NCI-H146 treated with DMSO at 0.1 percent for 48 hours (cell line): ENCODE measurements at regions not wholly inside any gene's neighbourhood (a gene's known extent, or its start where the extent isn't known, plus 50 kb on each side); places are given as distances from the start of the nearest gene placed in this dataset.

Experiments used
- DNase-seq: peaks from one replicate; lab custom pipeline; 2025; ENCODE audit not compliant: unreplicated experiment; lab: John Stamatoyannopoulos, UW

DNA sequence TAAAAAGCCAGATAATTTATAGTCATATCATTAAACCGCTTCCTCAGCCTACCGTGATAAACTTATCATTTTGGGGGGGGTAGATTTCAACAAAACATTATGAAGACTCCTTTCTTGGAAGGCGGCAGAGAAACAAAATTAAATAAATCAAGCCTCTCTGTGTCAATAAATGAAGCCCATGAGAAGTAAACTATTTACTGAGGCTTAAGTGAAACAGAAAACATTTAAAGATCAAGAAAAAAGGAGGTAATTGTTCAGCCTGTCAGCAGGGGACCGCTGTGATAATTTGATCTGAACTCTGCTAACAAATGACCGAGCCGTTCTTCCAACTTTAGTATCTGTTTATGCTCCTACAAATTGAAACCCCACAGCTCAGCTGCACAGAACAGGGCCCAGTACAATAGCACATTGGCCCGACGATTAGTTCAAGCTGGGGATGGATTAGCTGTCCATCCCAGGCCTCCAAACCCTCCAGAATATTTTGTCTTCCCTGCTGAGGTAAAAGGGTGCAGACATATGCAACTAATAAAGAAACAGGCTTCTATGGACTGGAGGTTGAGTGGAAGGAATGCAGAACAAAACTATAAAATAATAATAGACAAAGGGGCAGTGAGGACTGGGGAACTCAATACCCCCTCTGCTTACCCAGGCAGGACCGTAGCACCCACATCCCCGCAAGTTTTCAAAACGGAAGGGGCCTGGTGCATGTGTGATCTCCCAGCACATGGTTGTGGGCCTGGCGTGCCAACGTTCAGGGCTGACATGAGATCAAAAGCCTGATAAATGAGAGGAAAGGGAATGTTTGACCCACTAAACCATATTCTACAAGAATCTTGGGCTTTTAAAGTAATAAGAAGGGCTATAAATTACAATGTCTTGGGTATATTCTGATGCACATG lies 298.1 kb upstream of the IRX5 start:
- DNase-seq, result no peak

DNA sequence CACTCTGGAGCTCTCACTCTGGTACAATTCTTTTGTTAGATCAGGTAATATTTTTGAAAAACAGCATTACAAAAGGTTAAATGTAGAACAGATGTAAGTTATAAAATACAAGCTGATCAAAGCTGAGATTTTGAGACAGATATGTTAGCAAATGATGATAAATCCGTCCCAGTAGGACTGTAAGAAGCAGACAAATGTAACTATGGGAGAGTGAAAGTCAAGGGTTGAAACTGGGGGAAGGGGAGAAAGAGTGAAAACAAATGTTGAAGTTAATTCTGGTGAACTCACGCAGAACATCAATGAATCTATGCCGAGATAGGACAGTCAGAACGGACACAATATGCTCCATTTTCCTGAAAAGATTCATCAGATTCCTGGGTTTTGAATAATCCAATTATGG lies 298.9 kb upstream of the IRX5 start:
- DNase-seq, result no peak

DNA sequence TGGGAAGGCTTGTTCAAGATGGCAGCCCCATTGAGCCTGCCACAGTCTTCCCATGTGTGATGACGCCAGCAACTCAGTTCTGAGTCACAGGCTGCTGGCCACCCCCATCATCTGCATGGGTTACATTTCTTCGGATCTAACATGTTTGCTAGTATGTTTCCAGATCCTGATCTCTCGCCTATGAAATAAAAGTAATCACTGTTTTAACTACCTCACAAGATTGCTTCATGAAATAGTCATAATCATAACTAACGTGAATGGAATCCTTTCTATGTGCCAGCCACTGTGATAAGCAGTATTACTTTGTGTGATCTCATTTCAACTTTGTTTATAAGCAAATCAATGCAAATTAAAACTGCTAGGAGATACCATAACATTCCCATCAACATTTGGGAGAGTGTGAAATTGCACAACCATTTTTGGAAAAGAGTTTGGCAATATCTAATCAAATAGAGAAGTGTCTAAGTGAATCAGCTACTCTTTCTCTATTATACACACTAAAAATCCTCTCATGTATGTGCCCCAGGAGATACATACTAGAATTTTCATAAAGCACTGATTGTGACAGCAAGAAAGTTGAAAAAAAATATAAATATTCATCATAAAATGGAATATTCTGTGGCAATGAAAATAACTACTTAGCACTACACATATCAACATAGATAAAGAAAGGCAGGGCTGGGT lies 300.2 kb upstream of the IRX5 start:
- DNase-seq, result no peak

DNA sequence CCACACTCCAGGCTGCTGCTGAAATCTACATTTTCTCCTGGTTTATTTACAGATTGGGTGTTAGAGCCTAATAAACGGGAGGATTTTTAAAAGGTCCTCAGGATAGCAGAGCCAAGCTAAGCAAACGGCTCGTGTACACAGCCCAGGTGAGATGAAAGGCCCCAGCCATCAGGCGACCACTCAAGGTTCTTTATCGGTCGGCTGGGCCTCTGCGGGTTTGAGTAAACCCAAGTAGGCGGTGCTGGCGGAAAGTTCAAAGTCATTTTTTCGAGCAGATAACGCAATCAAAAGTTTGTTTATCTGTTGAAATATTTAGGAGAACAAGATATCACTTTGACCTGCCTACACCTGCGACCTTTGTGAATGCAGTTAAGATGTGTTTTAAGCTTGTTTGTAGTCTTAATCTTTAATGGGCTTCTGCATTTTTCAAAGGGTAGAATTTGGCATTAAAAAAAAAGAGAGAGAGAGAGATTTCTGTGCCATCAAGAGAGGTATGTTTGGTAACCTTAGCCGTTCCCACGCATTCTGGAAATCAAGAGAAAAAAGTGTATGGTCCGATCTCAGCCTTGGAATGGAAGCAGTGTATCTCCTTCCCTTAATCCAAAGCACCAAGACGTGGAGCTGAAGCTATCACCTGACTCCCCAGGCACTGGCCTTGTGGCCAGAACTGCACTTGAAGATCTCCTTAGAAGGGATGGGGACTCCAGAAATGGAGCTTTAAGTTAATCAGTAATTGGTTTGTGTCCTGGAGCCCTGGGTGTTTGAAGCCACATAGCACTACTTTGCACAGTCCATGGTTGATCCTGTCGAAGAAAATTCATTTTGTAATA lies 301.7 kb upstream of the IRX5 start:
- no peak for DNase-seq

DNA sequence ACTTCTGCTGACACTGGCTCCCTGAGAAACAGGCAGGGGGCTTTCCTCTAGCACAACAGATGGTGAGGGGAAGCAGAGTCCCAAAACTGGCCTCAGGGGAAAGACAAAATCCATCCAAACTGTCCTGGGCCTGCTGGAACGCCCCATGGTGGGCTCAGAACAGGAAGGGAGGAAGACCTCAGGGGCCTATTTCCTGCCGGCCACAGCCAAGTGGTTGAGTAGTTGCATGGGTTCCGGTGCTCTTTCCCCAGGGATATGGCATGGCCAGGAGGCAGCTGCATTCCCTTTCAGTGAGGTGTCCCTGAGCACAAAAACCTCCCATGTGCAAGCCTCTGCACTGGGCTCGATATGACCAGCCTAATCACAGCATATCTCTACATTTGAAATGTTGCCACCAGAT lies 303.0 kb upstream of the IRX5 start:
- DNase-seq, result no peak

DNA sequence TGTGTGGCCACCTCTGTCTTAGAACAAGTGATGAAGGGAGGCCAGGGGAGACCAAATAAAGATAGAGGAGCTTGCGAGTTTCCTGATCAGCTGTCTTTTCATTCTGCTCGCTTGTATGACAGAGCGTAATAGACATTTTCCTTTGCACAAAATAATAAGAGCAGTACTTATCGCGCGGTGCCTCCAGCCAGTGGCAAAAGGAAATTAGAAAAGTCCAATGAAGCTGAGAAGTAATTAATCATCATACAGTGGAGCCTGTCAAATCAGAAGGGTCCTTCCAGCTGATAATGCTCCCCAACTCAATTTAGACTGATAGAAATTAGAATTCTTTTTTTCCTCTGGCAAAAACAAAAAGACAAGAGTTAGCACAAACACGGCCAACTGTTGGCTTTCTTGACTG lies 307.0 kb upstream of the IRX5 start:
- no peak for DNase-seq

DNA sequence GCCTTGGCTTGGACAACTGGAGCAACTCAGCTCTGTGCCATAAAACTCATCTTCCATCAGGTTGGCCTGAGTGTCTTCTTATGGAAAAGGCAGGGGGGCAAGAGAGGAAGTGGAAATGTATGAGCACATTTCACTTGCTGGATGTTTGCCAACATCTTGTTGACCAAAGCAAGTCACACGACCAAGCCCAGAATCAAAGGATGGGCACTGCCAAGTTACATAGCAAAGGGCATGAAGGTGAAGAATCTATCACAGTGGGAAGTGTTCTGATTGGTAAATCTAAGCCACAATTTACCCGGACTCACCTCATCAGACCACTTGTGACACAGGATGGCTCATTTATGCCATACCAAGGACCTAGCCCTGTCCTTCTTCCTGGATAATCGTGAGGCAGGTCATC lies 310.5 kb upstream of the IRX5 start:
- no peak for DNase-seq

DNA sequence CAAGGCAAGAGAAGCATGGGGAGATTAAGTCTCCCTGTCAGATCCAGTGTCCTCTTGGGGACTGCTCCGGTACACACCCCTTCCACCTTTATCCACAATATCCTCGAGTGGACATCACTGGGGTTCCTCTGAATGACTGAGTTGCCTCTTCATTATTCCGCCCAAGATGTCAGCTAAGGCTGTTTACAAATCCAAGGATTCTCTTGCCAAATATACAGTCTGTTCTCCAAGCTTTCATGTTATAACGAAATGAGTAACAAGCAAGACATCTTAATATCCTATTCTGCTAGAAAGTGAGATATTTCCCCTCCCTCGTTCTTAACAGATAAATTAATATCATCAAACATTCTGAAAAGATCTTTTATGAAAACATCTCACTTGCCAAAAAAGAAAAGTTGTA lies 314.1 kb upstream of the IRX5 start:
- DNase-seq, result no peak

DNA sequence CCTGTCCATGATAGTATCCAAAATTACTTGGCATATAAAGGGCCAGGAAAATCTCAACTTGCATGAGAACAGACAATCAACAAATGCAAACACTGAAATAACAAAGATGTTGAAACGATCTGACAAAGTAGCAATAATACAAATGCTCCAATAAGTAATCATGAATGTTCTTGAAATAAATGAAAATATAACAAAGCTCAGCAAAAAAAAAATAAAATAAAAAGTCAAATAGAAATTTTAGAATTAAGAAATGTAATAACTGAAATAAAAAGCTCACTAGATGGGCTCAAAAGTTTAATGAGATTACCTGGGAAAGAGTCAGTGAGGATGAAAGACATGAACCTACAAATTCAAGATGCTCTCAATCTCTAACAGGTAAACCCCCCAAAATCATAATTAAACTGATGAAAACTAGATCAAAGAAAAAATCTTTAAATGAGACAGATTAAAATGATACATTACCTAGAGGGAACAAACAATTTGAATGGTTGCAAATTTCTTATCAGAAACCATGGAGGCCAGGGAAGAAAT lies 319.0 kb upstream of the IRX3 start:
- DNase-seq, result no peak

DNA sequence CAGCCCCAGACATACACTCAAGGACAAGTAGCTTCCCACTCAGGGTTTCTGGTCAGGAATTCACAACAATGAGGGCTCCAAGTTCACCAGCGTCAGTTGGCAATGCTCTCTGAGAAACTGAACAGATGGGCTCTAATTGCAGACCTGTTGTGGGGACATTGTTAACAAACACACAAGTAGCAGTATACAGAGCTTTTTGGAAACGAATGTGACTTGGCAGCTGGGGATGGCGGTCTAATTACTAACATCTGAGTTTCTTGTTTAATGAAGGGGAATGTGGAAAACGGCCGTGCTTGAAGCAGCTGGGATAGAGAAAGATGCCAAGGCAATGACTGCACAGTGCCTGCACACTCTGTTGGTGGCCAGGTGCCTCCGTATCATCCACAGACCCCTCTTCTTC lies 316.1 kb upstream of the IRX3 start:
- no peak for DNase-seq

DNA sequence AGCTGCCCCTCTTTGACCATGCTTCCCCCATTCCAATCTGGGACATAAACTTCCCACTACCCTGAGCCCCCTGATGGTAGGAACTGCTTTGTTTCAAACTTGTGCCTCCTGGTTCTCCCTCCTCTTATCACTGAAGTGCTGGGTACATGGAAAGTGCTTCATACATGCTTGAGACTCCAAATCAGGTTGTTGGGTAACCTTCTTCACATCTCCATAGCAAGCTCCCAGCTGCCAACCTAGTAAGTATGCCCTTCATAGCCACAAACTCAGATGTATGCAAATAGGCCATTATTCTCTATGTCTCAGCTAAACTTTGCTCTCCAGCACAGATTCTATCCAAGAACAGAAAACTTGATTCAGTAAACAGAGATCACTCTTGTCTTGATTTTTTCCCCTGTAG lies 310.6 kb upstream of the IRX3 start:
- DNase-seq, result no peak

DNA sequence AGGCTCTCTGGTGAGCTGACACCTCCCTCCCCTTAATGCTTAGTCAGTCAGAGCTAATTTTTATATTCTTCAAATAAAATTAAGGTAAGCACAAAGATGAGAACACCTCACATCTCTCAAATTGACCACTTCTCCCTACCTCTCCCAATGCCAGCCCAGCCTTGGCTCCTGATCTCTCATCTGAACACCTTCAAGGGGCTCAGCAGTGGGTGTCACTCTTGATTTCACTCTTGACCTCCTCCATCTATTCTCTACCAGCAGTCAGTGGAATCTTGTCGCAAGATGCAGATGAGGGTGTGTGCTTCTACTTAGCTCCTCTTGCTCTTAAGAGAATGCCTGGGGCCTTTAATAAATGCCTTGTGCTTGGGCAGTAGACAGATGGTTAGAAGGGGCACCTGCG lies 309.0 kb upstream of the IRX3 start:
- DNase-seq, result no peak

DNA sequence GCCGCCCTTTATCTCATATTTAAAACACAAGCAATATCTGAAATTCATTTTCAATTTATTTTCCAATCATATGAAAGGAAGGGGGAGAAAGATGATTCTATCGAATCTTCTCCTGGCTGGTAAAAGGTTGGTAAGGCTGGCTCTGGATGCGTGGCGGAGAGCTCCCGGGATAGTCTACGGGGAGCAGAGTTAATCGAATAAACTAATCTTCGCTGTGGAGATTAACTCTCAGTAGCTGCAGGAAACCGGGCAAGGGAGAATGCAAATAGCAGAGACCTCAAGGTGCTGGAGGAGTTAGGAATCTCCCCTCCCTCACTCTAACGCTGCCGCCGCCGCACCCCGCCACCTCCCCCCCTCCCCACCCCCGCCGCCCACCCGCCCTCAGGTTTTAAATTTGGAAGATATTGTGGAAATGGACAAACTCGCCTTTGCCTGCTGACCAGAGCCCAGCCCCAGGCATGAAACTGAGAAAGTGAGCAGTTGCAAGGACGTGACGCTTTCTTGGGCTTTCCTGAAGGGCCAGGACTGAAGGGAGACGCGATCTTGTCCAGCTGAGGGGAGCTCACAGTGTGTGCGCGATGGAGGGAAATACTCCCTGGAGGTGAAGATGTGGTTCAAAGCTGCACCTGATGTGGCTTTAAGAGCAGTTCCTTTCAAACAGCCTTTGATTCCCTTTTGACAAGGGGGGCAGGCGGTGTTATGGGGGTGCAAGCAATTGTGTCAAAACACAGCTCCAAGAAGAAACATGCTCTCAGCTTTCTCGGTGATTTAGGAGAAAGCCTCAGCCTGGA lies 308.2 kb upstream of the IRX3 start:
- DNase-seq, result no peak

DNA sequence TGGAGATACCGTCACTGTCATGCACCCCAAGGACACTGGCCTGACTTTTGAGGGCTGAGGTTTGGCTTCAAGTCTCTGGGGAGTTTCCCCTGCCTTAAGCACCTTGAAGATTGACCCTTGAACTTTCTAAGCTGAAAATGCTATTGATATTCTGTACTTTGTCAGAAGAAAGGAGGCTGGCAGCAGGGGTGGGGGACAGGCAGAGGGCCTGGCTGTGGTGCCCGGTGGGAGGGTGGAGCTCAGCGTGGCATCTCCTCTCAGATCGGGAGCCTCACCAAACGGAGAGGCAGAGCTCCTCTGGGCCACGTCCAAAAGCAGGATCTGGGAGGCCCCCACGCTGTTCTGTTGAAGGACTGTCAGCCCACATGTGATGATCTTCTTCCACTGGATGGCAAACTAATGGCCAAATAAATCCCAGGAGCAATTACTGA lies 305.2 kb upstream of the IRX3 start:
- no peak for DNase-seq

DNA sequence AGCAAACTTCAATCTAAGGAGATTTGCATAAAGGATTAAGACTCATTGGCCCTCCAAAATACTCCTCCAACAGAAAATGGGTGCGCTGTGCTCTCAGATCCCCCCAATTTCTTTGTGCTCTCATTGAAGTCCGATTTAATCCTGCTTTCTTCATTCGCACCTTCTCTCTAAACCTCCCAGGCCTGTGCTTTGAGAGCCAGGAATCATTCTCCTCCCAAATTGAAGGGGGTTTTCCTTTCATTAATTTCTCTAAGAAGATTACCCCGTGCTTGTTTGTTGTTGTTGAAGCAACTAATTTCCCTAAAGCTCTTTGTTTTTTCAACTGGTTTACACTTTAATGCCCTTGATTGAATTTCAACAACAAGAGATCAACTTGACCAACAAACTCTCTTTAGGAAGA lies 304.2 kb upstream of the IRX3 start:
- DNase-seq, result no peak

DNA sequence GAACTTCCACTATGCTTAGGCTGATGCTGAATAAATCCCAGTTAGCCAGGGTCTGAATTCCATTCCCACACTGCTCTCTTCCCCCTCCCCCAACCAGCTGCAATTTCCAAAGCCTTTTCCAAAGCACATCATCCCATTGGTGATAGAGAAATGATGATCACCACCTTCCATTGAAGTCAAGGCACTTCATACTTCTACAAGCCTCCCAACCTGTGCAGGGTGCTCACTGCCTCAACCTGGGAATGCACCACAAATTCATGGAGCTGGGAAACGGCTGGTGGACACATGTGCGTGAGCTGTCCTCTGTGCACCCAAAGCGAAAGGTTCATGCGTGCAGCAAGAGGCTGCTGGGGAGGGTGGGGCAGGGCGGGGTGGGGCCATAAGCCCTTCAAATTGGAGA lies 302.7 kb upstream of the IRX3 start:
- DNase-seq, result no peak

DNA sequence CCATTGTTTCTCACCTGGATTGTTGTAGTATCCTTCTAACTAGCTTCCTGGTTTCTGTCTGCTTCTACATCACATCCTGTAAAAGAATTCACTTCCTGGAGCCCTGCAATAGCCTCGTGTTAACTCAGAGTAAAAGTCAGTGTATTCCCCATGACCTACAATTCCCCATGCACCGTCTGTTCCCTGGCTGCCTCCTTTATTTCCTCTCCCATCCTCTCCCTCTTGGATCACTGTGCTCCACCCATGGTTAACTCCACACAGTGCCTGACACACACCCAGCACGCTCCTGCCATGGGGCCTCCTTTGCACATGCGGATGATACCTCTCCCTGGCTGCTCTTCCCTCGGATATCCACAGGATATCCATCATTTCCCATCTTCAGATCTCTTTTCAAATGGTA lies 301.4 kb upstream of the IRX3 start:
- no peak for DNase-seq

DNA sequence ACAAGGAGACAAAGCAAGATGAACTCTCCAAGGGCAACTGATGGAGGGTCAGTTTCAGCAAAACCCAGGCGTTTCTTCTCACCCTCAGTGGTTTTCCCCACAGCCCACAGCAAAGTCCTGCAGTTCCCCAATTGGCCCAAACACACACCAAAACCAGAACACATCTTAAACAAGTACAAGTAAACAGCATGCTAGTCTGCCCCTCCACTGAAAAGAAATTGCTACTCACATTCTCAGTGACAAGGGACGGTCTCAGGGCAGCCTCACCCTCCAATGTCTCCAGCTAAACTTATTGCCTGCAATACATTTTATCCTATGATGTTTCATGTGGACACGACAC lies 300.6 kb upstream of the IRX3 start:
- no peak for DNase-seq

DNA sequence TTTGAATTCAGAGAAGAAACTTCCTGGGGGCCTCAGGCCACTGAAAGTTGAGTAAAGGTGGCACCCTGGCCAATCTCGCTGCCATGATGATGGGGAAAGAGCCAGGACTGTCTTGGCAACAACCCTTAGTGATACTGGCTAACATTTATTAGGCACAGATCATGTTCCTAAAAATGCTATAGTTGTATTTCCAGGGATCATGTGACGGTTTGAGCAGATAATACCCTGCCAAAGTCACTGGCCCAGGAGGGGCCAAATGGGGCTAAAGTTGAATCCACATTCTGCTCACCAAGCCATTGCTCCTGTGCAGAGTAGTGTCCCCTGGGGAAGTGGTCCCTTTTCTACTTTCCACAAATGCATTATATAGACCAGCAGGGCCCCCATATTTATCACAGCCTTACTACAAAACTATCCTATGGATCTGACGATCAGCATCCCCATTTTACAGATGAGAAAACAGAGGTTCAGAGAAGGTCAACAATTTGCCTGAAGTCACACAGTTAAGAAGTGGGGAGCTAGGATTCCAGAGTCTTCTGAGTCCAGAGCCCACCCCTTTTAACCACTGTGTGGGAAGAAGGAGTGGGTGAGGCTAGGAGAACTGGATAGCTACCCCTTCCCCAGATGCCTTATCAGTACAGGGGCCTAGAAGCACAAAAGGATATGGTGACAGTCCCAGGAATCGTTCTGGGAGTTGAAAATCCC lies 300.0 kb upstream of the IRX3 start:
- no peak for DNase-seq

DNA sequence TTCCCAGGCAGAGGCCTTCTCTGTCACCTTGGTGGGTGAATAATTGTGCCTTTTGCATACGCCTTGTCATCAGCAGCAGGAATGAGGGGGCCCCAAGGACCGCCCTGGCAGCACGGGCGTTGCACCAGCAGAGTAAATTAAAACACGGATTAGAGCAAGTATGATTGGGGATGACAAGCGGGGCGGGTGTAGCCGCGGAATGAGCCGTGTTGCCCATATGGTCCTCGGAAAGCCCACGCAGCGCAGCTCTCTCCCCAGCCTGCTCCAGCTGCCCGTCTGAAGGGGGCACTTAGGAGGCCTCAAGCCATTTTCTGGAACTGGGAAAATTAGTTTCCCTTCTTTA lies 299.4 kb upstream of the IRX3 start:
- no peak for DNase-seq
